ENCODE measurements at regions not wholly inside any gene's neighbourhood (a gene's known extent, or its start where the extent isn't known, plus 50 kb on each side); places are given as distances from the start of the nearest gene placed in this dataset.

DNA sequence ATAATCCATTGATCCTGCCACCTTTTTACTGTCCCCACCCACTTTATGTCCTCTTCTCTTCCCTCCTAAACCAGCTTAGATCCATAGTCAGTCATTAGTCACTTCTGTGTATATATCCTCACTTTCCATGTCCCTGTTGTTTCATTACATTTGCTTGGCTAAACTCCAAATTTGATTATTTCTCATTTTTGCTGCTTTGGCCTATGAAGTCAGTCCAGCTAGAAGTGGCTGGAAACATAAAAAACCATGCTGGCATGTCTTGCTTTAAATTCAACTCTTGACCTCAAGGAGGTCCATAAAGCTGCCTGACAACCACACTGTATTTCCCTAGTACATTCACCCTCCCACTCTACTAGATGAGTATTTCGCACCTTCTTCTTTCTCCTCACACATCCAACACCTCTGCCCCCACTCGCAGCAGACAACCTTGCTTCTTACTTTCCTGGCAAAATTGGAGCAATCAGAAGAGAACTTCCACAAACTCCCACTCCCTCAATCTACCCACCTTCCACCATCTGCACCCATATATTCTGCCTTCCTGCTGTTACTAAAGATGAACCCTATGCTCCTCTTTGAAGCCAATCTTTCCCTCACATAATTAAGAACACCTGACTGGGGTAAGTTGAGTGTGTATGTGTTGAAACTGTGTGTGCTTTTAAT lies 72.1 kb downstream of the ZNF648 start:
- no peaks in the 10 kb centered on the region for H3K9me3 Mint-ChIP-seq
- Histone ChIP-seq H3K14ac (ENCODE audit: insufficient read depth, low read length) (no peak overlapping the region), H3K9ac (ENCODE audit: extremely low read depth, insufficient read length, low read length) (no peak overlapping the region), H3K79me2 (ENCODE audit: insufficient read depth, low read length) (no peaks in the 10 kb centered on the region), H3K27me3 (ENCODE audit: insufficient read depth, low read length) (0 out of 2 replicates have a peak, but pooled peaks cover 1% of the 10 kb centered on the region), H3K18ac (ENCODE audit: insufficient read length, low read depth, low read length) (no peak overlapping the region), H2AK5ac (ENCODE audit: insufficient read length, low read length) (no peak overlapping the region), H2BK12ac (ENCODE audit: insufficient read length, low read depth, low read length) (no peak overlapping the region), H3K4me1 (ENCODE audit: insufficient read depth, low read length) (no peaks in the 10 kb centered on the region; the same call in 1 of the 2 replicates), H3K9me3 (ENCODE audit: control insufficient read depth, low read depth, low read length) (no peaks in the 10 kb centered on the region), H2BK120ac (ENCODE audit: low read depth, low read length, poor library complexity, severe bottlenecking) (no peak overlapping the region), H4K5ac (ENCODE audit: insufficient read length, low read depth, low read length) (no peak overlapping the region), H4K91ac (ENCODE audit: insufficient read length, low read depth, low read length) (no peak overlapping the region), H3K23ac (ENCODE audit: insufficient read length, low read depth, low read length) (no peak overlapping the region), H3K79me1 (ENCODE audit: insufficient read depth, low read depth, low read length, poor library complexity, severe bottlenecking) (no peaks in the 10 kb centered on the region), H3T11ph (ENCODE audit: low read length) (no peak overlapping the region), H3K4ac (ENCODE audit: low read depth, low read length) (no peak overlapping the region), H3K4me2 (ENCODE audit: insufficient read depth, insufficient read length, low read length) (no peak overlapping the region), H3K56ac (ENCODE audit: insufficient read length, low read depth, low read length) (no peak overlapping the region), H4K8ac (replicated peaks; ENCODE audit: insufficient read length, low read depth, low read length) (no peak overlapping the region), H2AFZ (ENCODE audit: low read length) (no peak overlapping the region), H3K27ac (ENCODE audit: insufficient read length, low read depth, low read length) (no peak overlapping the region), H2BK20ac (ENCODE audit: low read depth, low read length, poor library complexity, severe bottlenecking) (no peak overlapping the region), H4K20me1 (ENCODE audit: control insufficient read depth, insufficient read depth, insufficient read length) (no peaks in the 10 kb centered on the region), H2BK15ac (ENCODE audit: low read depth, low read length) (no peak overlapping the region), H2BK5ac (ENCODE audit: insufficient read length, low read length) (no peak overlapping the region), H3K23me2 (ENCODE audit: insufficient read length, low read depth, low read length, poor library complexity, severe bottlenecking) (no peaks in the 10 kb centered on the region)
- no peak overlapping the region for H3K27ac Mint-ChIP-seq
- DNase-seq: no peak
- TF ChIP-seq, protein P1, sequence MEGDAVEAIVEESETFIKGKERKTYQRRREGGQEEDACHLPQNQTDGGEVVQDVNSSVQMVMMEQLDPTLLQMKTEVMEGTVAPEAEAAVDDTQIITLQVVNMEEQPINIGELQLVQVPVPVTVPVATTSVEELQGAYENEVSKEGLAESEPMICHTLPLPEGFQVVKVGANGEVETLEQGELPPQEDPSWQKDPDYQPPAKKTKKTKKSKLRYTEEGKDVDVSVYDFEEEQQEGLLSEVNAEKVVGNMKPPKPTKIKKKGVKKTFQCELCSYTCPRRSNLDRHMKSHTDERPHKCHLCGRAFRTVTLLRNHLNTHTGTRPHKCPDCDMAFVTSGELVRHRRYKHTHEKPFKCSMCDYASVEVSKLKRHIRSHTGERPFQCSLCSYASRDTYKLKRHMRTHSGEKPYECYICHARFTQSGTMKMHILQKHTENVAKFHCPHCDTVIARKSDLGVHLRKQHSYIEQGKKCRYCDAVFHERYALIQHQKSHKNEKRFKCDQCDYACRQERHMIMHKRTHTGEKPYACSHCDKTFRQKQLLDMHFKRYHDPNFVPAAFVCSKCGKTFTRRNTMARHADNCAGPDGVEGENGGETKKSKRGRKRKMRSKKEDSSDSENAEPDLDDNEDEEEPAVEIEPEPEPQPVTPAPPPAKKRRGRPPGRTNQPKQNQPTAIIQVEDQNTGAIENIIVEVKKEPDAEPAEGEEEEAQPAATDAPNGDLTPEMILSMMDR (conservative IDR thresholded peaks at IDR 0.05): no peak
- no peaks in the 10 kb centered on the region; the same call in 1 of the 2 replicates for H3K27me3 Mint-ChIP-seq (ENCODE audit: low read depth)
- peaks cover 15 to 19% of the 10 kb centered on the region in 2 experiments for H3K4me1 Mint-ChIP-seq
- no peak overlapping the region for H3K4me3 Mint-ChIP-seq
- no CpG with 5 or more reads among the region's 2 CpGs for WGBS (ENCODE audit: extremely low coverage, insufficient read length, low lambda C conversion rate)
- H3K36me3 Mint-ChIP-seq (ENCODE audit: insufficient read depth in 1 of 3, low read depth in 3 of 3): no peaks in the 10 kb centered on the region
